Astrocyte of the spinal cord (primary cell): ENCODE measurements at regions not wholly inside any gene's neighbourhood (a gene's known extent, or its start where the extent isn't known, plus 50 kb on each side); places are given as distances from the start of the nearest gene placed in this dataset.
"Not testable (repeated sequence)": the region's sequence is repeated elsewhere in the genome, so short reads cannot be mapped to it uniquely, and the experiment has no call there.

ENCODE experiments used
- DNase-seq: peaks from one replicate; pipeline ENCODE4 v3.0.0; 2011; ENCODE audit warnings: low read depth, low spot score
- H3K4me3 ChIP-seq: 2 replicates; pipeline ENCODE4 v1.5.1; 2011; ENCODE audit warnings: low read depth, mild to moderate bottlenecking, low read length, moderate library complexity
- in situ Hi-C: cut with HindIII; loops from 2 replicates; pipeline ENCODE4 v1.10.0; 2017; ENCODE audit warnings: low sequenced_read_pairs
- TF ChIP-seq, protein P1 (sequence below): IDR thresholded peaks from 2 replicates; pipeline ENCODE4 v1.5.1; 2012; ENCODE audit warnings: low read depth, mild to moderate bottlenecking, low read length, inconsistent platforms

GRCh38 chr1:191043066-191043465 is 565.4 kb upstream of the BRINP3 start:
- no peak overlapping the region for H3K4me3 ChIP-seq
- in situ Hi-C loops, result no loop called here
- DNase-seq, result no peak
- TF ChIP-seq, protein P1, sequence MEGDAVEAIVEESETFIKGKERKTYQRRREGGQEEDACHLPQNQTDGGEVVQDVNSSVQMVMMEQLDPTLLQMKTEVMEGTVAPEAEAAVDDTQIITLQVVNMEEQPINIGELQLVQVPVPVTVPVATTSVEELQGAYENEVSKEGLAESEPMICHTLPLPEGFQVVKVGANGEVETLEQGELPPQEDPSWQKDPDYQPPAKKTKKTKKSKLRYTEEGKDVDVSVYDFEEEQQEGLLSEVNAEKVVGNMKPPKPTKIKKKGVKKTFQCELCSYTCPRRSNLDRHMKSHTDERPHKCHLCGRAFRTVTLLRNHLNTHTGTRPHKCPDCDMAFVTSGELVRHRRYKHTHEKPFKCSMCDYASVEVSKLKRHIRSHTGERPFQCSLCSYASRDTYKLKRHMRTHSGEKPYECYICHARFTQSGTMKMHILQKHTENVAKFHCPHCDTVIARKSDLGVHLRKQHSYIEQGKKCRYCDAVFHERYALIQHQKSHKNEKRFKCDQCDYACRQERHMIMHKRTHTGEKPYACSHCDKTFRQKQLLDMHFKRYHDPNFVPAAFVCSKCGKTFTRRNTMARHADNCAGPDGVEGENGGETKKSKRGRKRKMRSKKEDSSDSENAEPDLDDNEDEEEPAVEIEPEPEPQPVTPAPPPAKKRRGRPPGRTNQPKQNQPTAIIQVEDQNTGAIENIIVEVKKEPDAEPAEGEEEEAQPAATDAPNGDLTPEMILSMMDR, result no peak

DNA sequence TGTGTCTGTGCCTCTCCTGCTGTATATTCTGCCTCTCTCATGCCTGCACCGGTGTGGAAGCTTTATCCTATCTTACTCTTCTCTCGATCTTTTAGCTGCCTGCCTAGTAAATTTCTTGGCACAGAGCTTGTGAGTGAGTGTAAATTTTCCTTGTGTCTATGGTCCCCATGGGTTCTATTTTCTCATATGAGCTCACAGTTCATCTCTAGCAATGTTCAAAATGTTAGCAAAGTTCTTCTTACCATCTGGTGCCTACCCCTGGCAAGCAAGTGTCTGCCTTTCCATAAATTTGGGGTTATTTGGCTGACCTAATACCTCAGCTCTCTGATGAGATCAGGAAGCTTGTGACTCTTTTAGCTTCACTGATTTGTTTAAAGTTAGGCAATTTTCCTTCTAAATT is 572.1 kb upstream of the BRINP3 start:
- TF ChIP-seq, protein P1, result no peak
- in situ Hi-C loops, result no loop called here
- no peak for DNase-seq
- H3K4me3 ChIP-seq, result no peak overlapping the region

DNA sequence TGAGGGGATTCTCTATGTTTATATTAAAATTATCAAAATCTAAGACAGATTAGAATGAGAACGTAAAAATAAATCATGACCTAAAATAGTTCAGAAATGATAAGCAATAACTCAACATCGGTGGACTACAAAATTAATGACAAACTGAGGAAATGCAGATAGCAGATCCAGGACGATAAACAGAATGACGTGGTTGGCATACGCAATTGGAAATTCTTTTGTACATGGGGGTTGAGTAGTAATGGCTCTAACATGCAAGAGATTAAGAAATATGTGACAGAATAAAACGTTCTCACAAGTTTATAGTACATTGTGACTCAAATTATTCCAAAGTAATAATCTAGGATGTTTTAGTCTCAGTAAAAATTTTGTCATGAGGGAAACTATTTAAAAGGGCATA is 575.2 kb upstream of the BRINP3 start:
- TF ChIP-seq, protein P1, result no peak
- no peak for DNase-seq
- H3K4me3 ChIP-seq, result no peak overlapping the region
- in situ Hi-C loops, result no loop called here

GRCh38 chr1:191065346-191065745 is 587.7 kb upstream of the BRINP3 start:
- TF ChIP-seq, protein P1, result no peak
- no peak for DNase-seq
- no peak overlapping the region for H3K4me3 ChIP-seq
- in situ Hi-C loops, result no loop called here

GRCh38 chr1:191065771-191066170 is 588.1 kb upstream of the BRINP3 start:
- TF ChIP-seq, protein P1, result no peak
- in situ Hi-C loops, result no loop called here
- no peak overlapping the region for H3K4me3 ChIP-seq
- DNase-seq, result no peak

DNA sequence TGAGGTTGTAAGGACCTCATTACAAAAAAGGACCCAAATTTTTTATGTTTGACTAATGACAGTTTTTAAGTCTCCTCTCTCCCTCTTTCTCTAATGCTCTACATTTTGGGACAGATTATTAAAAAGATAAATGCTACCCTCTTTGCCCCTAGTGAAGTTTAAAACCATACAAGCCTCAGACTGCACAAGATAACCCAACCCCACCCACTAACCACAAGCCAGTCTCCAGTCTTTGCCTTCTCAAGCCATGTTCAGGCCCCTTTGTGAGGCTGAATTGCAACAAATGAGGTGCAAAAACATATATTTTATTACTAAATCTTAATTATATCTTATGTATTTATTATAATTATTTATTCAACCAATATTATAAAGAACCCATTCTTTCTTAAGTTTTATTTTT is 597.2 kb upstream of the BRINP3 start:
- no peak for DNase-seq
- H3K4me3 ChIP-seq, result no peak overlapping the region
- in situ Hi-C loops, result no loop called here
- TF ChIP-seq, protein P1, result no peak

DNA sequence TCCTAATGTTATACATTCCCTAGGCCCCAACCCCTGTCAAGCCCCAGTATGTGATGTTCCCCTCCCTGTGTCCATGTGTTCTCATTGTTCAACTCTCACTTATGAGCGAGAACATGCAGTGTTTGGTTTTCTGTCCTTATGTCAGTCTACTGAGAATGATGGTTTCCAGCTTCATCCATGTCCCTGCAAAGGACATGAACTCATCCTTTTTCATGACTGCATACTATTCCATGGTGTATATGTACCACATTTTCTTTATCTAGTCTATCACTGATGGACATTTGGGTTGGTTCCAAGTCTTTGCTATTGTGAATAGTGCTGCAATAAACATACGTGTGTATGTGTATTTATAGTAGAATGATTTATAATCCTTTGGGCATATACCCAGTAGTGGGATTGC is 605.4 kb upstream of the BRINP3 start:
- in situ Hi-C loops, DNase-seq, H3K4me3 ChIP-seq: not testable (repeated sequence)
